IPS-18c (cell line): ENCODE measurements at regions not wholly inside any gene's neighbourhood (a gene's known extent, or its start where the extent isn't known, plus 50 kb on each side); places are given as distances from the start of the nearest gene placed in this dataset.

Experiments
- H3K4me3 ChIP-seq: 2 replicates; pipeline ENCODE4 v1.7.0; 2013; ENCODE audit warnings: low read depth, mild to moderate bottlenecking, low read length, moderate library complexity; ENCODE audit not compliant: insufficient read depth
- H3K9me3 ChIP-seq: one replicate; pipeline ENCODE4 v1.6.1; 2013; ENCODE audit warnings: mild to moderate bottlenecking, low read length, moderate library complexity; ENCODE audit not compliant: control insufficient read depth, insufficient read depth

GRCh38 chr20:11013801-11014200, 340.0 kb upstream of the JAG1 start:
- Histone ChIP-seq H3K4me3 (no peak overlapping the region), H3K9me3 (no peaks in the 10 kb centered on the region)

- Histone ChIP-seq H3K4me3 (no peak overlapping the region), H3K9me3 (no peaks in the 10 kb centered on the region)
Measured at GRCh38 chr20:11015440-11015839, 341.6 kb upstream of the JAG1 start.

GRCh38 chr20:11017446-11017845, 343.6 kb upstream of the JAG1 start:
- no peaks in the 10 kb centered on the region for H3K9me3 ChIP-seq
- no peak overlapping the region for H3K4me3 ChIP-seq

GRCh38 chr20:11018668-11019170, 344.9 kb upstream of the JAG1 start:
- no peaks in the 10 kb centered on the region for H3K9me3 ChIP-seq
- H3K4me3 ChIP-seq = no peak overlapping the region

GRCh38 chr20:11020712-11021111, 346.9 kb upstream of the JAG1 start:
- Histone ChIP-seq H3K4me3 (no peak overlapping the region), H3K9me3 (no peaks in the 10 kb centered on the region)

- Histone ChIP-seq H3K9me3 (no peaks in the 10 kb centered on the region), H3K4me3 (no peak overlapping the region)
Measured at GRCh38 chr20:11027224-11027623, 353.4 kb upstream of the JAG1 start.

GRCh38 chr20:11030351-11030750, 356.6 kb upstream of the JAG1 start:
- Histone ChIP-seq H3K9me3 (no peaks in the 10 kb centered on the region), H3K4me3 (no peak overlapping the region)

- Histone ChIP-seq H3K4me3 (no peak overlapping the region), H3K9me3 (no peaks in the 10 kb centered on the region)
Measured at GRCh38 chr20:11031300-11031699, 357.5 kb upstream of the JAG1 start.

- Histone ChIP-seq H3K4me3 (no peak overlapping the region), H3K9me3 (no peaks in the 10 kb centered on the region)
Measured at GRCh38 chr20:11032611-11033010, 358.8 kb upstream of the JAG1 start.

GRCh38 chr20:11034025-11034424, 360.2 kb upstream of the JAG1 start:
- Histone ChIP-seq H3K9me3 (no peaks in the 10 kb centered on the region), H3K4me3 (no peak overlapping the region)

- Histone ChIP-seq H3K4me3 (no peak overlapping the region), H3K9me3 (no peaks in the 10 kb centered on the region)
Measured at GRCh38 chr20:11035211-11035610, 361.4 kb upstream of the JAG1 start.

- no peaks in the 10 kb centered on the region for H3K9me3 ChIP-seq
- H3K4me3 ChIP-seq = no peak overlapping the region
Measured at GRCh38 chr20:11041396-11041795, 367.6 kb upstream of the JAG1 start.

GRCh38 chr20:11043001-11043400, 369.2 kb upstream of the JAG1 start:
- H3K4me3 ChIP-seq = no peak overlapping the region
- H3K9me3 ChIP-seq = no peaks in the 10 kb centered on the region

GRCh38 chr20:11044561-11044960, 370.8 kb upstream of the JAG1 start:
- Histone ChIP-seq H3K4me3 (no peak overlapping the region), H3K9me3 (no peaks in the 10 kb centered on the region)

GRCh38 chr20:11045412-11046175, 371.8 kb upstream of the JAG1 start:
- Histone ChIP-seq H3K4me3 (no peak overlapping the region), H3K9me3 (no peaks in the 10 kb centered on the region)

- H3K9me3 ChIP-seq = no peaks in the 10 kb centered on the region
- no peak overlapping the region for H3K4me3 ChIP-seq
Measured at GRCh38 chr20:11047559-11047958, 373.8 kb upstream of the JAG1 start.

- H3K9me3 ChIP-seq = no peaks in the 10 kb centered on the region
- H3K4me3 ChIP-seq = no peak overlapping the region
Measured at GRCh38 chr20:11048739-11049138, 374.9 kb upstream of the JAG1 start.

GRCh38 chr20:11050350-11050749, 376.6 kb upstream of the JAG1 start:
- Histone ChIP-seq H3K9me3 (no peaks in the 10 kb centered on the region), H3K4me3 (no peak overlapping the region)

- H3K4me3 ChIP-seq = no peak overlapping the region
- H3K9me3 ChIP-seq = no peaks in the 10 kb centered on the region
Measured at GRCh38 chr20:11051136-11051535, 377.3 kb upstream of the JAG1 start.
